Neural cell (in vitro differentiated cells): ENCODE measurements at regions not wholly inside any gene's neighbourhood (a gene's known extent, or its start where the extent isn't known, plus 50 kb on each side); places are given as distances from the start of the nearest gene placed in this dataset.

ENCODE experiments used
- H2AFZ ChIP-seq: fragments of 200-600, 300-800 bp; sonication (generic), shearing (Covaris generic); 2 replicates; pipeline ENCODE4 v1.6.0; 2014; ENCODE audit warnings: low read depth, mild to moderate bottlenecking, antibody characterized with exemption, low read length, moderate library complexity
- H3F3A ChIP-seq: fragments of 200-600 bp; shearing (Covaris generic); 2 replicates; pipeline ENCODE4 v1.6.1; 2016; ENCODE audit warnings: mild to moderate bottlenecking, moderate library complexity, mixed read lengths, antibody characterized with exemption, low read length; ENCODE audit not compliant: insufficient read depth, poor library complexity, severe bottlenecking
- H3K27ac ChIP-seq: fragments of 200-600, 300-800 bp; sonication (generic), shearing (Covaris generic); 2 replicates; pipeline ENCODE4 v1.5.1; 2014; ENCODE audit warnings: mild to moderate bottlenecking, low read length, moderate library complexity
- H3K27me3 ChIP-seq: fragments of 300-800, 200-600 bp; sonication (generic), shearing (Covaris generic); 2 replicates; pipeline ENCODE4 v1.6.0; 2014; ENCODE audit warnings: mild to moderate bottlenecking, low read depth, low read length, moderate library complexity; ENCODE audit not compliant: insufficient read depth
- H3K36me3 ChIP-seq: fragments of 300-800, 200-600 bp; sonication (generic), shearing (Covaris generic); 2 replicates; pipeline ENCODE4 v1.5.1; 2014; ENCODE audit warnings: mild to moderate bottlenecking, antibody characterized with exemption, low read length, moderate library complexity; ENCODE audit not compliant: insufficient read depth
- H3K4me2 ChIP-seq: fragments of 300-800, 200-600 bp; sonication (generic), shearing (Covaris generic); 2 replicates; pipeline ENCODE4 v1.6.0; 2014; ENCODE audit warnings: mild to moderate bottlenecking, low read length
- H3K4me3 ChIP-seq: fragments of 300-800, 200-600 bp; sonication (generic), shearing (Covaris generic); 2 replicates; pipeline ENCODE4 v1.5.1; 2014; ENCODE audit warnings: mild to moderate bottlenecking, low read length, moderate library complexity
- H3K79me2 ChIP-seq: fragments of 200-600 bp; shearing (Covaris generic); replicated peaks from 2 replicates; pipeline ENCODE4 v1.6.0; 2014; ENCODE audit warnings: mild to moderate bottlenecking, low read length, moderate library complexity; ENCODE audit not compliant: insufficient read depth
- H3K9ac ChIP-seq: fragments of 300-800, 200-600 bp; sonication (generic), shearing (Covaris generic); 2 replicates; pipeline ENCODE4 v1.6.1; 2016; ENCODE audit warnings: mild to moderate bottlenecking, low read length, mixed read lengths
- H3K9me2 ChIP-seq: fragments of 200-600 bp; shearing (Covaris generic); 2 replicates; pipeline ENCODE4 v1.6.1; 2016; ENCODE audit warnings: mild to moderate bottlenecking, low read length, mixed read lengths; ENCODE audit not compliant: insufficient read depth
- H3K9me3 ChIP-seq: fragments of 200-600, 300-800 bp; sonication (generic), shearing (Covaris generic); 2 replicates; pipeline ENCODE4 v1.6.1; 2016; ENCODE audit warnings: mild to moderate bottlenecking, mixed run types, low read length, moderate library complexity, mixed read lengths
- H4K20me1 ChIP-seq: fragments of 200-600 bp; shearing (Covaris generic); 2 replicates; pipeline ENCODE4 v1.6.1; 2016; ENCODE audit warnings: mild to moderate bottlenecking, mixed run types; ENCODE audit not compliant: insufficient read depth
- CTCF ChIP-seq: fragments of 450-650 bp; IDR thresholded peaks from 2 replicates; pipeline ENCODE4 v1.5.1; 2014; ENCODE audit warnings: antibody characterized with exemption, mild to moderate bottlenecking, moderate library complexity; ENCODE audit not compliant: poor library complexity, severe bottlenecking
- EP300 ChIP-seq: fragments of 450-650 bp; conservative IDR thresholded peaks from 2 replicates; pipeline ENCODE4 v1.6.1; 2014; ENCODE audit warnings: antibody characterized with exemption, mild to moderate bottlenecking, moderate library complexity; ENCODE audit not compliant: poor library complexity, severe bottlenecking
- EZH2 ChIP-seq: fragments of 200-600, 300-800 bp; shearing (Covaris generic), sonication (generic); IDR thresholded peaks from 2 replicates; pipeline ENCODE4 v1.6.1; 2014; ENCODE audit warnings: antibody characterized with exemption, low read length, borderline replicate concordance, mild to moderate bottlenecking; ENCODE audit not compliant: insufficient read depth, poor library complexity, severe bottlenecking
- MXI1 ChIP-seq: fragments of 450-650 bp; conservative IDR thresholded peaks from 2 replicates; pipeline ENCODE4 v1.6.1; 2014; ENCODE audit warnings: antibody characterized with exemption, mild to moderate bottlenecking; ENCODE audit not compliant: poor library complexity, severe bottlenecking
- POLR2AphosphoS5 ChIP-seq: IDR thresholded peaks from 2 replicates; pipeline ENCODE4 v1.6.1; 2012
- RAD21 ChIP-seq: fragments of 450-650 bp; conservative IDR thresholded peaks from 2 replicates; pipeline ENCODE4 v1.6.1; 2014; ENCODE audit warnings: antibody characterized with exemption, mild to moderate bottlenecking, moderate library complexity
- REST ChIP-seq: IDR thresholded peaks from 2 replicates; pipeline ENCODE4 v1.6.1; 2012; ENCODE audit warnings: borderline replicate concordance
- SMC3 ChIP-seq: fragments of 450-650 bp; conservative IDR thresholded peaks from 2 replicates; pipeline ENCODE4 v1.6.1; 2014; ENCODE audit warnings: antibody characterized with exemption, mild to moderate bottlenecking, moderate library complexity; ENCODE audit not compliant: poor library complexity
- TAF1 ChIP-seq: IDR thresholded peaks from 2 replicates; pipeline ENCODE4 v1.6.1; 2012; ENCODE audit warnings: low read depth

- Histone ChIP-seq H3K9ac (no peak overlapping the region), H3K79me2 (no peaks in the 10 kb centered on the region), H2AFZ (no peak overlapping the region)
Measured at GRCh38 chr16:79690159-79690558, 89.6 kb upstream of the MAF start.

More at GRCh38 chr16:79690159-79690558, 89.6 kb upstream of the MAF start:
- Histone ChIP-seq H3K4me3 (no peak overlapping the region), H3K4me2 (no peak overlapping the region), H3F3A (peaks cover 6% of the 10 kb centered on the region), H3K9me3 (no peaks in the 10 kb centered on the region), H3K9me2 (no peaks in the 10 kb centered on the region), H3K36me3 (no peaks in the 10 kb centered on the region), H3K27ac (no peak overlapping the region), H3K27me3 (no peaks in the 10 kb centered on the region), H4K20me1 (no peaks in the 10 kb centered on the region)
- TF ChIP-seq POLR2AphosphoS5 (no peak), SMC3 (no peak), MXI1 (no peak), EZH2 (no peak), RAD21 (no peak), CTCF (no peak), TAF1 (no peak), EP300 (no peak), REST (no peak)
